ENCODE measurements at regions not wholly inside any gene's neighbourhood (a gene's known extent, or its start where the extent isn't known, plus 50 kb on each side); places are given as distances from the start of the nearest gene placed in this dataset.

- H3K4ac ChIP-seq (ENCODE audit: low read depth, low read length), result no peak overlapping the region
- TF ChIP-seq CTCF (conservative IDR thresholded peaks at IDR 0.05), result no peak
- H3K4me3 Mint-ChIP-seq, result no peak overlapping the region
- no peaks in the 10 kb centered on the region for H3K79me1 ChIP-seq (ENCODE audit: insufficient read depth, low read depth, low read length, poor library complexity, severe bottlenecking)
- H4K91ac ChIP-seq (ENCODE audit: insufficient read length, low read depth, low read length), result no peak overlapping the region
- no peak overlapping the region for H2AK5ac ChIP-seq (ENCODE audit: insufficient read length, low read length)
- no peak overlapping the region for H2BK15ac ChIP-seq (ENCODE audit: low read depth, low read length)
- H3K9me3 Mint-ChIP-seq, result peaks cover 0 to under 1% of the 10 kb centered on the region in 2 experiments; a peak in 1 of 5 replicates
- no peak overlapping the region for H3K27ac ChIP-seq (ENCODE audit: insufficient read length, low read depth, low read length)
- no peak overlapping the region for H3K27ac Mint-ChIP-seq
- H2BK120ac ChIP-seq (ENCODE audit: low read depth, low read length, poor library complexity, severe bottlenecking), result no peak overlapping the region
- no peaks in the 10 kb centered on the region for H3K23me2 ChIP-seq (ENCODE audit: insufficient read length, low read depth, low read length, poor library complexity, severe bottlenecking)
- H3K4me1 Mint-ChIP-seq, result peaks cover 4 to 9% of the 10 kb centered on the region in 2 experiments; a peak in 3 of 4 replicates
- H3K56ac ChIP-seq (ENCODE audit: insufficient read length, low read depth, low read length), result no peak overlapping the region
- H2BK5ac ChIP-seq (ENCODE audit: insufficient read length, low read length), result no peak overlapping the region
- H2BK20ac ChIP-seq (ENCODE audit: low read depth, low read length, poor library complexity, severe bottlenecking), result no peak overlapping the region
- no peak overlapping the region for H2BK12ac ChIP-seq (ENCODE audit: insufficient read length, low read depth, low read length)
- H3K23ac ChIP-seq (ENCODE audit: insufficient read length, low read depth, low read length), result no peak overlapping the region
- no peaks in the 10 kb centered on the region for H3K9me3 ChIP-seq (ENCODE audit: control insufficient read depth, low read depth, low read length)
- no peak overlapping the region for H3K14ac ChIP-seq (ENCODE audit: insufficient read depth, low read length)
- no peak overlapping the region for H4K8ac ChIP-seq (replicated peaks; ENCODE audit: insufficient read length, low read depth, low read length)
- H3K36me3 Mint-ChIP-seq (ENCODE audit: insufficient read depth in 1 of 3, low read depth in 3 of 3), result no peaks in the 10 kb centered on the region
- no peaks in the 10 kb centered on the region for H3K27me3 ChIP-seq (ENCODE audit: insufficient read depth, low read length)
- H3T11ph ChIP-seq (ENCODE audit: low read length), result no peak overlapping the region
- no peaks in the 10 kb centered on the region for H3K27me3 Mint-ChIP-seq (ENCODE audit: low read depth)
- H4K5ac ChIP-seq (ENCODE audit: insufficient read length, low read depth, low read length), result no peak overlapping the region
- no peak overlapping the region for H3K4me2 ChIP-seq (ENCODE audit: insufficient read depth, insufficient read length, low read length)
- H4K20me1 ChIP-seq (ENCODE audit: control insufficient read depth, insufficient read depth, insufficient read length), result no peaks in the 10 kb centered on the region
- no CpG with 5 or more reads among the region's 6 CpGs for WGBS (ENCODE audit: extremely low coverage, insufficient read length, low lambda C conversion rate)
- no peaks in the 10 kb centered on the region for H3K79me2 ChIP-seq (ENCODE audit: insufficient read depth, low read length)
- DNase-seq, result no peak
- no peak overlapping the region for H3K18ac ChIP-seq (ENCODE audit: insufficient read length, low read depth, low read length)
- no peaks in the 10 kb centered on the region for H3K4me1 ChIP-seq (ENCODE audit: insufficient read depth, low read length)
- no peak overlapping the region for H3K9ac ChIP-seq (ENCODE audit: extremely low read depth, insufficient read length, low read length)
- no peak overlapping the region for H2AFZ ChIP-seq (ENCODE audit: low read length)
These were observed 126.2 kb upstream of the KLF6 start for GRCh38 chr10:3911241-3911640.
